ENCODE measurements at regions not wholly inside any gene's neighbourhood (a gene's known extent, or its start where the extent isn't known, plus 50 kb on each side); places are given as distances from the start of the nearest gene placed in this dataset.

DNA sequence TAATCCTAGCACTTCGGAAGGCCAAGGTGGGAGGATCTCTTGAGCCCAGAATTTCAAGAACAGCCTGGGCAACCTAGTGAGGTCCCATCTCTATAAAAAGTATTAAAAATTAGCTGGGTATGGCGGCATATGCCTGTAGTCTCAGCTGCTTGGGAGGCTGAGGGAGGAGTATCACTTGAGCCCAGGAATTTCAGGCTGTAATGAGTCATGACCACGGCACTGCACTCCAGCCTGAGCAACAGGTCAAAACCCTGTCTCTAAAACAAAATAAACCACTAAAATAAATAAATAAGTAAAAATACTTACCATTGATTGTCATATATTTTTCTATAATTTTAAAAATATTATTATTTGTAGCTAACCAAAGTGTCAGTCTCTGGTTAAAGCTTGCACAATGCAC lies 315.6 kb upstream of the SMIM31 start:
- ATAC-seq (no peak), DNase-seq (no peak)
- H3K4me3 ChIP-seq: no peak overlapping the region
- TF ChIP-seq, protein P1, sequence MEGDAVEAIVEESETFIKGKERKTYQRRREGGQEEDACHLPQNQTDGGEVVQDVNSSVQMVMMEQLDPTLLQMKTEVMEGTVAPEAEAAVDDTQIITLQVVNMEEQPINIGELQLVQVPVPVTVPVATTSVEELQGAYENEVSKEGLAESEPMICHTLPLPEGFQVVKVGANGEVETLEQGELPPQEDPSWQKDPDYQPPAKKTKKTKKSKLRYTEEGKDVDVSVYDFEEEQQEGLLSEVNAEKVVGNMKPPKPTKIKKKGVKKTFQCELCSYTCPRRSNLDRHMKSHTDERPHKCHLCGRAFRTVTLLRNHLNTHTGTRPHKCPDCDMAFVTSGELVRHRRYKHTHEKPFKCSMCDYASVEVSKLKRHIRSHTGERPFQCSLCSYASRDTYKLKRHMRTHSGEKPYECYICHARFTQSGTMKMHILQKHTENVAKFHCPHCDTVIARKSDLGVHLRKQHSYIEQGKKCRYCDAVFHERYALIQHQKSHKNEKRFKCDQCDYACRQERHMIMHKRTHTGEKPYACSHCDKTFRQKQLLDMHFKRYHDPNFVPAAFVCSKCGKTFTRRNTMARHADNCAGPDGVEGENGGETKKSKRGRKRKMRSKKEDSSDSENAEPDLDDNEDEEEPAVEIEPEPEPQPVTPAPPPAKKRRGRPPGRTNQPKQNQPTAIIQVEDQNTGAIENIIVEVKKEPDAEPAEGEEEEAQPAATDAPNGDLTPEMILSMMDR (IDR thresholded peaks at IDR 0.05): no peak
- H3K9me3 ChIP-seq: no peaks in the 10 kb centered on the region
- H3K36me3 ChIP-seq (ENCODE audit: insufficient read depth in 1 of 2, low read depth in 1 of 2): no peaks in the 10 kb centered on the region
- WGBS, 3 donors: 56 to 72% (median 66%) methylated on average over 3 of the region's 3 CpGs
- intact Hi-C loops (cut with DNase I): no loop called here
- no peak overlapping the region for H3K27ac ChIP-seq
- no peaks in the 10 kb centered on the region for H3K4me1 ChIP-seq
- H3K27me3 ChIP-seq (ENCODE audit: insufficient read depth in 3 of 3, low read length in 2 of 3): no peaks in the 10 kb centered on the region

DNA sequence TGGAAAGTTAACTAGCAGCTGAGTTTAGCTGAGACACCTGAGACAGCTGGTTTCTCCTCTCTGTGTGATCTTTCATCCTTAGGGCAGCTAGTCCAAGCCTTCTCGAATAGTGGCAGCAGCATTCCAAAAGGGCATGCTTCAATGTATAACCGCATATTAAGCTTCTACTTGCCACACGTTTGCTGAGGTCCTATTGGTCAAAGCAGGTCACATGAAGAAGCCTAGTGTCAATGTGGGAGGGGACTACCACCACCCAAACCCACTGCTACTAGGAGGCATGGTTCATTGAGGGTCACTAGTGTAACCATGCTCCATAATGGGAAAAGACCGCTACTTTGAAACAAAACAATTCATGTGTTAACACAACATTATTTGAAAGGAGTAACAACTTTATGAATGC lies 314.9 kb upstream of the SMIM31 start:
- no peak overlapping the region for H3K4me3 ChIP-seq
- intact Hi-C loops (cut with DNase I): no loop called here
- H3K9me3 ChIP-seq: no peaks in the 10 kb centered on the region
- H3K27ac ChIP-seq: no peak overlapping the region
- ATAC-seq (no peak), DNase-seq (no peak)
- H3K27me3 ChIP-seq (ENCODE audit: insufficient read depth in 3 of 3, low read length in 2 of 3): no peaks in the 10 kb centered on the region
- no peaks in the 10 kb centered on the region for H3K4me1 ChIP-seq
- TF ChIP-seq, protein P1 (IDR thresholded peaks at IDR 0.05): no peak
- 53 to 81% (median 60%) methylated on average over 4 of the region's 4 CpGs for WGBS, 3 donors
- H3K36me3 ChIP-seq (ENCODE audit: insufficient read depth in 1 of 2, low read depth in 1 of 2): no peaks in the 10 kb centered on the region

DNA sequence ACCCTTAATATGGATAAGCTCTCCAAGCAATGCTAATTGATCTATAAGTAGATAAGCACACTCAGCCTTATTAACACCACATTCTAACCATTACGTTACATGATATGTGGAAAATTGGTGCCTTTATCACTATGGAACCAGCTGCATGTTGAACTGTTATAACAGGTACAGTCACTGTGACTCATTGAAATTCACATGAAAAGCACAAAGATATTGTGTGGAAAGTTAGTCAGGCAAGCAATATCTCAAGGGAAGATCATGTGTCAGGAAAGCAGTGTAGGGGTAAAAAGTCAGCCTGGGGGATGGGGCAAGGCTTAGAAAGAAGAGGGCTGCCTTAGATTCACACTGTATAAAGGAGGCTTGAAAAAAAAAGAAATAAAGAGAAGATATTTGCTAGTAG lies 313.7 kb upstream of the SMIM31 start:
- Histone ChIP-seq H3K4me1 (no peaks in the 10 kb centered on the region), H3K9me3 (no peaks in the 10 kb centered on the region), H3K27ac (no peak overlapping the region), H3K4me3 (no peak overlapping the region), H3K27me3 (ENCODE audit: insufficient read depth in 3 of 3, low read length in 2 of 3) (no peaks in the 10 kb centered on the region), H3K36me3 (ENCODE audit: insufficient read depth in 1 of 2, low read depth in 1 of 2) (no peaks in the 10 kb centered on the region)
- intact Hi-C loops (cut with DNase I): no loop called here
- TF ChIP-seq, protein P1 (IDR thresholded peaks at IDR 0.05): no peak
- no peak for ATAC-seq
- WGBS, 3 donors: 74 to 82% (median 80%) methylated on average over 1 of the region's 1 CpG
- DNase-seq: no peak

DNA sequence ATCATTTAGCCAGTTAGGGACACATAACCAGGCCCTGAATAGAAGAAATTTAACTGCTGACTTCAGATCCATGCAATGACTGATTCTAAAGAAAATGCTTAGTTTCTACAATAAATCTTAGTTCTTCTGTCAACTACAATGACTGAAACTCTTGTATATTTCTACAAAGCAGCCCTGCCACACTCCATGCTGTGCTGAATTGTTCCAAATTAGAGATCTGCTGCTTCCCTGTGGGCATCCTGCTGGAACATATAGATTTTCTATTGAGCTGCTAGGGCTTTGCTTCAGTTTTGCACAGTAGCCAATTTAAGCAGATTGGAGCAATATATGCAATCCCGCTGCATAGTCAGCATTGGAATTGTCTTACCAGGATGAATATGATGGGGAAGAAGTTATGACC lies 312.8 kb upstream of the SMIM31 start:
- H3K9me3 ChIP-seq: no peaks in the 10 kb centered on the region
- no peaks in the 10 kb centered on the region for H3K36me3 ChIP-seq (ENCODE audit: insufficient read depth in 1 of 2, low read depth in 1 of 2)
- ATAC-seq: no peak
- H3K4me3 ChIP-seq: no peak overlapping the region
- H3K27me3 ChIP-seq (ENCODE audit: insufficient read depth in 3 of 3, low read length in 2 of 3): no peaks in the 10 kb centered on the region
- intact Hi-C loops (cut with DNase I): no loop called here
- no peak for DNase-seq
- 79 to 94% (median 90%) methylated on average over 1 of the region's 1 CpG for WGBS, 3 donors
- H3K27ac ChIP-seq: no peak overlapping the region
- TF ChIP-seq, protein P1 (IDR thresholded peaks at IDR 0.05): no peak
- no peaks in the 10 kb centered on the region for H3K4me1 ChIP-seq

DNA sequence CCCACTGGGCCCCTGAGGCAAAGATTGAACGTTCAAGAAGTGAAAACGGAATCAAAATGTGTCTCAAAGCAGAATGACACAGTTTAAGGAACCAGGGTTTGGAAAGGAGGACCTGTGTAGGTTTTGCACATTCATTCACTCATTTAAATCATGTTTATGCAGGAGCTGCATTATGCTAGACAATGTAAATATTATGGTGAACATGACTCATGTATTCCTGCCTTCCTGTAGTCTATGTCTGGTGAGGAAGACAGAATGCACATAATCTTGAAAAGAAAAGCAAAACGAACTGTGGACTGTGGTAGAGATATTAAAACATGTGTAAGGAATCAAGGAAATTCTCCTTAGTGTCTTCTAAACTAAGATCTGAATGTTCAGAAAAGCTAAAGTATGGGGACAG lies 311.8 kb upstream of the SMIM31 start:
- H3K27ac ChIP-seq: no peak overlapping the region
- DNase-seq: no peak
- intact Hi-C loops (cut with DNase I): no loop called here
- H3K4me1 ChIP-seq: no peaks in the 10 kb centered on the region
- no peaks in the 10 kb centered on the region for H3K36me3 ChIP-seq (ENCODE audit: insufficient read depth in 1 of 2, low read depth in 1 of 2)
- H3K9me3 ChIP-seq: no peaks in the 10 kb centered on the region
- H3K27me3 ChIP-seq (ENCODE audit: insufficient read depth in 3 of 3, low read length in 2 of 3): no peaks in the 10 kb centered on the region
- no peak for ATAC-seq
- 53 to 66% (median 59%) methylated on average over 3 of the region's 3 CpGs for WGBS, 3 donors
- TF ChIP-seq, protein P1 (IDR thresholded peaks at IDR 0.05): no peak
- no peak overlapping the region for H3K4me3 ChIP-seq

Measured in psoas muscle (tissue), 7 donors.